ENCODE measurements at regions not wholly inside any gene's neighbourhood (a gene's known extent, or its start where the extent isn't known, plus 50 kb on each side); places are given as distances from the start of the nearest gene placed in this dataset.
"Not testable (repeated sequence)": the region's sequence is repeated elsewhere in the genome, so short reads cannot be mapped to it uniquely, and the experiment has no call there.

DNA sequence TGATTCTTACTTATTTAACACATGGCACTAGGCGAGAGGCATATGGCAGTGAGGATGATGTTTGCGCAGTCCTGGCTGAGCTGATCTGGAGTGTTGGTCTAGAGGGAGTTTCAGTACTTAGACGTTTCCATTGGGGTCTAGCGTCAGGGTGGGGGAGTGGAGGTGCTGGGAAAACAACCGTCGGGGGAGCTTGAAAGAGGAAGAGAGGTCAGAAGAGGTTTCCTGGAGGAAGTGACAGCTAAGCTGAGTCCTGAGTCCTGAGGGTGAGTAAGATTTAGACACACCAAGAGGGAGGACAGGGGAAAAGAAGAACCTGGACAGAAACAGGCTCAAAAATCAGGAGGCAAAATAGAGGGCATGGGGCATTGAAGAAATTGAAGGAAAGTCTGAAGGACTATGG, 81.4 kb downstream of the ALOX5AP start:
- no peak for FAIRE-seq
- no peak for DNase-seq (ENCODE audit: insufficient read length, low spot score)

DNA sequence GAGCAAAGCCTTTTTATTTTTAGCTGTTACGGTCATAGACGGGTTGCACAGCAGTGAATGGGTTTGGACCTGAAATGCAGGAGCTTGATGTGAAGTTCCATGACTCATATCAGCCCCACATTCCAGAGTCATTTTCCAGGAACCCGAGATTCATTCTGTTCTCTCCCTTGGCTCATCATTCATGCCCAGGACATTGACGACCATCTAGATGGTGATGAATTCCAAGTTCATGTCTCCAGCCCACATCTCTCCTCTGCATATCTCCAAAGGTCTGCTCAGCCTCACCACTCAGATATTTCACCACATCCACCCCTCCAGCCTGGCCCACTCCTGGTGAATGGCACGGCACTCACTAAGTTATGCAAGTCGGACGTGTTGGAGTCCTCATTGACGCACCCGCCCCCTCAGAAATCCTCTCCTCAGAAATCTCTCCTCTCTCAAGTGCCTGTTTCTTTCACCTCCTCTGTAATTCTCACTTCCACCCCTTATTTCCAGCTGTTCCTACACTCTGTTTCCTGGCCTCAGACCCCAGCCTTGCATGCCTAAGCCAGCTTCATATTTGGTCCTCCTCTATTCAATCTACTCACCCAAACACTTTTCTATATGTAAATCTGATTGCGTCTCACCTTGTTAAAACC, 83.1 kb downstream of the ALOX5AP start:
- FAIRE-seq = no peak
- no peak for DNase-seq (ENCODE audit: insufficient read length, low spot score)

DNA sequence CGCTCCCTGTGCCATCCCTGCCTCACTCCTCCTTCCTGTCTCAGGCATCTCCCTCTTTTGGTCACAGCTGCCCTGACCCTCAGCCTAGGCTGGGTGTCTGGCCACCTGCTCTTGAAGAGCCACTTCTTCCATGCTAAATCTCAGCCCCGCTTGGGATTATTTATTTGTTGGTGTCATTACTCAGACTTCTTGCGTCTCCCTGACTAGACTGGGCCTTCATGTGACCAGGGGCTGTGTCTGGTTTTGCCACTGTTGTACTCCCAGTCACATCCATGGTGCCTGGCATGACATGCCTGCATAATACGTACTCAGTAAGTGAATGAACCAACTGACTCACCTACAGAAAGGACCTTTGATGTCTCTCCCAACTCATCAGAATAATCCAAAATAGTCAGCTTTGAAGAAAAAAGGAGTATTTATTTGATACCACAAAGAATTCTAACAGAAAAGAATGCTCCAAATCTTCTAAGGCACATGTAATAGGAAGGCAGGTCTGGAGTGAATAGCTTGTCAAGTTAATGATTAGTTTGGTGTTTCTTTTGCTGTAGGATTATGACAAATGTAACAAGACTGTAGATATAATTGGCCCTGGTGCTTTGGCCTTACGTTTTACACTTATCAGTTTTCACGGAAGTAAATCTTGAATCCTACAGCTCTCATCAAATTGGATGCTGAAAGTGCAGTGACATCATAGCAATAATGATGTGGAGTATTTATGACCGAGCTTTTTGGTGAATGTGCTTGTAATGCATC, 84.0 kb downstream of the ALOX5AP start:
- FAIRE-seq (no peak), DNase-seq (ENCODE audit: insufficient read length, low spot score) (no peak)

DNA sequence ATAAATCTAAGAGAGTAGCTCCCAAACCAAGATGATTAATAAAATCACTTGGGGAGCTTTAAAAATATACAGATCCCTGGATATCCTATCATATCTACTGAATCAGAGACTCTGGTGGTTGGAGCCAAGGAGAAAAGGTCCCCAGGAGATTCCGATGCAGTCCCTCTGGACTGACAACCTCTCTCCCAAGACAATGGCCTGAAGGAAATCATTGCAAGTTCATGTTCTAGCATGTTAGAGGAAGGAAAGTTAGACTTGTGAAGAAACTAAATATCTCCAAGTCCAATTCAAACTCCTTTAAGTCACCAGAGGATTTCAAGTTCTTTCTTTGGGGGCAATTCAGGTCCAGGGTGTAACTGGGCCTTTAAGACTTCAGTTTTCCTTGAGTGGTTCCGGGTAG, 84.7 kb upstream of the MEDAG start:
- DNase-seq (ENCODE audit: insufficient read length, low spot score) (no peak), FAIRE-seq (no peak)

DNA sequence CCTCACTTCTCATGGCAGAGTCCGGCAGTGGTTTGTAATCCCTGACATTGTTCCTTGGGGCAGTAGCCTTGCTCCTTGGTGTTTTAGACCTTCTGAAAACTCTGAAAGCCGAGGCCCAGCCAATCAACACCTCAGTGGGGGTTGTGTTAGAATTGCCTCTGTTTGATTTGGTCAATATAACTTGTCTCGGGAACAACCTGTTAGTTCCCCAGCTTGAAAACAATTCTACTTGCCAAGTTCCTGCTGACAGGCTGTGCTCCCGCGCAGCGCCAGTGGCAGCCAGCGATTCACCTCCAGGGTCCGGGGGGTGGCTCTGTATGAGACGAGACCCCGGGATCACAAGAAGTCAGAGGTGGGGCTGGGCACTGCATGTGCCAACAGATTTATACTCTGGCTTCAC, 81.4 kb upstream of the MEDAG start:
- DNase-seq (ENCODE audit: insufficient read length, low spot score) (no peak), FAIRE-seq (no peak)

DNA sequence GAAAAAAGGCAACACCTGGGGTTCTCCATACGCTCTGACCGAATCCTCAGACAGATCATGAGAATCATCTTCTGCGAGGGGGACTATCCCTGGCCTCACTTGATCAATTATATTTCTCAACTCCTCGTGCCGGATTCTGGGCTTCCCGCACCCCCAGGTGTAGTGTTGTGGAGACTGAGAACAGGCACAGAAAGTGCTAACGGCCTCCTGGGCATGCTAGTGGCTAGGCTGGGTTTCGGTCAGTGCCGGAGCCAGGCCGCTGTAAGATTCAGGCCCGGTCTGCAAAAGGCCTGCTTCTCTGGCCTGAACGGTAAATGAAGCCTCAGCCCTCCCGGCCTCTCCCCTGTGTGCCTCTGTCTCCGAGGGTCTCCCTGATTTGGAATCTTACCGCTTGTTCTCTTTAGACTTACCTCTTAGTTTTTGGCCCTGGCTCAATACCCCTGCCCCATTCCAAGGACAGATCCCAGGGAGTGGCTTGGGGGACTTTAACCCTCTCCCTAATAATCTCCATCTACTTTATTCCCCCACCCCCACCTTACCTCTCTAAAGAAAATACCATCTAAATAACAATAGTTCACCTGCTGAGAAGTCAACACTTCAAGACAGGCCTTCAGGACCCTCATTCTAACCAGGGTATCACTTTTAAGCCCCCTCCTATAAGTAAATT, 79.0 kb upstream of the MEDAG start:
- FAIRE-seq (no peak), DNase-seq (ENCODE audit: insufficient read length, low spot score) (no peak)

DNA sequence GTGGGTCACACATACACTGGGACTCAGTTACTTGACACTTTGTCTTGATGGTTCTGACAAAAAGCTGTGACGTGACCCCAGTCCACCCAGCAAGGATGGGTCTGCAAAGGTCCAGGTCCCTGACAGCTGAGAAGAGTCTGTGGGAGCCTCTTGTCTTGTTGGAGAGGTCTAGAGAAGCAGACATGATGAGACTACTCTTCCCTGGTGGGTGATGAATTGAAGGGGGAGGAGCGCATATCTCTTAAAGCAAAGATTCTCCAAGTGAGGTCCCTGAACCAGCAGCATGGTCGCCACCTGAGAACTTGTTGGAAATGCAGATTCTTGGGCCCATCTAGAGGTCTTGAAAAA, 78.5 kb upstream of the MEDAG start:
- no peak for DNase-seq (ENCODE audit: insufficient read length, low spot score)
- no peak for FAIRE-seq

DNA sequence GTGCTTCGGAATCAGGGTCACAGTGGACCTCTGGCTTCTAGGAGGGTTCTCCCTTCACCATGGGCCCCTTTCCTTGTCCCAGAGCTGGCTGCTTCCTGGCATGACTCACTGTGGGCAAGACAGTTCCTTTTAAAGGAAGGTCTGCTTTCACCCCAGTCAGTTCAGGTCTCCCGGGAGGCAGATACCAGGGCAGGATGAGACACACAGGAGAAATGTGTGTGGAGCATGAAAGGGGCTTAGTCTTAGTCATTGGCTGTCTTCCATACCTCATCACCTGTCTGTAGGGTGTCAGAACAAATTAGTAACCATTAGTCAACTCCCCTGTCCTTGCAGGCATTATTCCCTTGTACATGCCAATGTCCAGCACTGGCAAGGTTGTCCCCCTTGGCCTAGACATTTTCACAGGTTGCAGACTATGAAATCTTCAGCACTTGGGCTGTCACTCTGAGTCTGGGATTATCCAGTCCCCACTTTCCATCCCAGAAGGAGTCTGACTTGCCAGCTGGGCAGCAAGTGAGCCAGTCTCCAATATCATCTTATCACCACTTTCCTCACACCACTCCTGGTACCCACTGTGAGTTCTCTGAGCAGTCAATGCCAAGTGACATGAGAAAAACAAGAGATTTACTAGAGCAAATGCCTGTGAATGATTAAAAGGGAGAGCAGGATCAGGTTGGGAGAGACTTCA, 76.8 kb upstream of the MEDAG start:
- DNase-seq (ENCODE audit: insufficient read length, low spot score) (no peak), FAIRE-seq (no peak)

DNA sequence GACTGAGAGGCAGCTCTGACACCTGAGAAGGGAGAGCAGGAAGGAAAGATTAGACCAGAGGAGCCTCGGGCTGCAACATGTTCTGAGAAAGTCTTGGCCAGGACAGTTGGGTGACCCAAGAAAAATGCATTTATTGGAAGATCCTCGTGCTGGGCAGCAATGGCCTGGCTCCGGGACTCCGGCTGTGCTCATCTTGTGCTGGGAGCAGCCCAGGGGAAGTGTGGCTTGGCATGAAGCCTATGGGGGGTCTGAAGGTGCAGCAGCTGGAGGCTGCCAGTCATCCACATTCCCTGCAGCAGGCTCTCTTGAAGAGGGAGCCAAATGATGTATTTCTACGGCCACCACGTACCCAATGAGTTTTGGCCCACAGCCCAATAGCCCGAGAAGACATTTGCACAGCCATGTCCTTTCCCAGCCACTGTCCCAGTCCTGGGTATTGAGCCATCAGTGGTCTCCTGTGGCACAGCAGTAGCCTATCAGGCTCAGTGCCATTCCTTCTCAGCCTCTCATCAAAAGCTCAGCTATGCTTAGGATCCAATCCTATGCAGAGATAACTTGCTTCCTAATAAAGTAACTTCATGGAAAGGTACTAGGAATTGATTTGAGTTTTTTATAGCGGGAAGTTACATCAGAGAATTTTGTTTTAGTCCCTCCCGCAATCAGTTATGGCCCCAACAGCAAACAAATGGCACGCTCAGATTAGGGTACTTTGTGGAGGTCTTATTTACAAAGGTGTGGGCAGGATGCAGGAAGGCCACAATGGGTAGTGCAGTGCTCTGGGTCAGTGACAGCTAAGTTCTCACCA, 76.0 kb upstream of the MEDAG start:
- no peak for FAIRE-seq
- no peak for DNase-seq (ENCODE audit: insufficient read length, low spot score)

DNA sequence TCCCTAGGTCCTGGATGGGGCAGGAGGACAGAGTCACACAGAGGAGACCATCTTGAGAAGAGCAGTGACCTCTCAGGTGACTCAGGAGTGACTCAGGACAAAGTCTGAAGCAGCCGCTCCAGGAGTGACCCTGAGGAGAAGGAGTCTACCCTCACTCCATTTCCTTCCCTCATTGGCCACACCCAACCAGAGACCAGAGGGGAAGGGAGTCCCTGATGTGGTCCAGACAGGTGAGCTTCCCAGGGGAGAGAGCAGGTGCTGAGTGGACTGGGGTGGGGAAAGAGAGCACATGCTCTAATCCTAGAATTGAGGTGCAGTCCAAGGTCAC, 75.5 kb upstream of the MEDAG start:
- FAIRE-seq = no peak

DNA sequence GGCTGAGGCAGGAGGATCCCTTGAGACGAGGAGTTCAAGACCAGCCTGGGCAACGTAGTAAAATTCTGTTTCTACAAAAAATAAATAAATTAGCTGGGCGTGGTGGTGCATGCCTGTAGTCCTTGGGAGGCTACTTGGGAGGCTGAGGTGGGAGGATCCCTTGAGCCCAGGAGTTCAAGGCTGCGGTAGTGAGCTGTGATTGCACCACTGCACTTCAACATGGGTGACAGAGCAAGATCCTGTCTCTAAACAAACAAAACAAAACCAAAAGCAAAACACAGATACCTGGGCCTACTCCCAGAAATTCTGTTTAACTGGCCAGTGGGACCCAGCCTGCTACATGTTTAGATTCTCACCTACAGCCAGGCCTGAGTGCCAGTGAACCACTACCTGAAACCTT, 74.6 kb upstream of the MEDAG start:
- no peak for FAIRE-seq

More for the DNA sequence above, 75.5 kb upstream of the MEDAG start:
- no peak for DNase-seq (ENCODE audit: insufficient read length, low spot score)

DNA sequence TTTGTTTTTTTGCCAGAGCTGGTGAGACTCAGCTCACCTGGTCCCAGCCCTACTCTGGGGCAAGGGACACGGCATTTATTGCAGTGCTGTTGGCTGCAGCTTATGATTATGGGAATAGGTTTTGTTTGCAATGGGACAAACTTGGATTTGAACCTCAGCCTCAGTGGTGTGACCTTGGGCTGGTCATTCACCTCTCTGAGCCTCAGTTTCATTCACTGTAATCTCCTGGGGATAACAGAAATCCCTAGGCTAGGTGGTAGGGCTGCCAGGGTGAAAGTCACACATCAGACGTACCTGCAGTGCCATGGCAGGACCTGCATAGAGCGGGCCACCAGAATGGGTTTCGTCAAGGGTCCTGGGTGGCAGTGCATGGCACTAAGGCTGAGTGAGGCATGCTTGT, 73.7 kb upstream of the MEDAG start:
- DNase-seq (ENCODE audit: insufficient read length, low spot score) (no peak), FAIRE-seq (no peak)

More for the DNA sequence above, 74.6 kb upstream of the MEDAG start:
- DNase-seq (ENCODE audit: insufficient read length, low spot score) = no peak

DNA sequence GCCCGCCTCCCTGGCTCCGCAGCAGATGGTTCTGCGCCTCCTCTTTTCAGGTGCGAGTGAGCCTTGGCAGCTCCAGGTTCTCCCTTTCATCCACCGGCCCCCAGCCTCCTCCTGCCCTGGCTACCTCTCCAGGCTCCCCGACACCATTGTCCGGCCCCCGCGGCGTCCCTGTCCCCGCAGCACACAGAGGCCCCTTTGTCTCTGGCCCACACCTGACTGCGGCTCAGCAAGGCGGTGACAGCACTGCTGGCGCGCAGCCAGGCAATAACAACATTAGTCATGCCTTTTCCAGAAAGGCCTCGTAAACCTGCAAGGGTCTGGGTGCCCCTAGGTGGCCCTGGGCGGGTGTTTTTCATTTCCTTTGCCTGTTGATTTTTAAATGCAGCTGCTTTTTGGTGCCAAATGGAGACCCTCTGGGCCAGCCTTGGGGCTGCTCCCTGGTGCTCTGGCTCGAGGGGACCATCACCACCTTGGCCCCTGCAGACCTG, 73.2 kb upstream of the MEDAG start:
- FAIRE-seq (no peak), DNase-seq (ENCODE audit: insufficient read length, low spot score) (no peak)

DNA sequence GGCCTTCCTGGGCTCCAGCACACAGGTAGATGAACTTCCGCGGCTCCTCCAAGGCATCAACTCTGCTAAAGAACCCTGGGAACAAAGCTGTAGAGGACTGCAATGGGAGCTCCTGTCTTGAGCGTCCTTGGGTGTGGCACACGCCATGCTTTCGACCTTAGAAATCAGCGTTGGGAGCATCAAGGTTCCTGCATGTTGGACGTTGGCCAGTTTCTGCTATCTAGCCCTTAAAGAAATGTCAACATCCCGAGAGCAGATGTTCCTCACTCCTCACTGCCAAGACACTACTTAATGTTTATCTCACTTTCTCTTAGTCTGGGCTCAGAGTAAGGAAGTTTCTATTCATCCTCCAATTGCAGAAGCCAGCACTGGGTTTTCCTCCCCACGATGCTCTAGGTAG, 70.6 kb upstream of the MEDAG start:
- FAIRE-seq (no peak), DNase-seq (ENCODE audit: insufficient read length, low spot score) (no peak)

DNA sequence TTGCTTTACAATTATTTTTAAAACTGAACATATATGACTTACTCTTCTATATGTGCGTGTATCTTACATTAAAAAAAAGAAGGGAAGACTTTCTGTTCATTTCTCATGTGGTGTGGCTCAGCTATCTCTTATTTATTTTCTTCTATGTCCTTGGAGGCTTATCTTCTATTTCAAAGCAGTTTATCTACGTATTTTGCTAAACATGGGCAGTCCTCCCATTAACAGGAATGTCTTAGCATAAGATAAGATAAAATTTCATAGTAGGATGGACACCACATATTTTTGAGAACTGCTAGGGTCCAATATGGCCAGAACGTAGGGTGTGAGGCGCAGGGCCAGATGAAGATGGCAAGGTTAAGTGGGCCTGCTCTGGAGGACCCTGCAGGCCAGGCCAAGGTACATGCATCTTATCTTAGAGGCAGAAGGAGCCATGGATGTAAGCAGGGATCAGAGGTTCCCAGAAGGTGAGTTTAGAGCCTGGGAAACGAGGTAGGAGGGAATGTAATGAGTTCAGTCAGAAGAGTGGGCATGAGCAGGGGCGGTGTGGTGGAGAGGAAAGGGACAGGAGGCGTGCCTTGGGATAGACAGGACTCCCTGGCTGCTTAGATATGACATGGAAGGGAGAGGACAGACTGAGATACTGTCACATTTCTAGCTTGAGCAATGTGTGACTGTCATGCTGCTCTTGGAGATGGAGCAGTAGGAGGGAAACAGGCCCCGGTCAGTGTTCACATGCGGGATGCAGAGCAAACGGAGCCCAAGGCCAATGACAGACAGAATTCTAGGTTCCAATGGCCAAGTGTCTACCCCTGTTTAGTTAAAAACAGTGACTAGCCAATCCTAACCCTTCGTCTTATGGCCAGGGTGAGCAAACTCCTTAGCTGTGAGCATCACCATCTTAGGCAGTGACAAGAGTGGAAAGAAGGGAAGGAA, 68.6 kb upstream of the MEDAG start:
- no peak for DNase-seq (ENCODE audit: insufficient read length, low spot score)
- FAIRE-seq = no peak

DNA sequence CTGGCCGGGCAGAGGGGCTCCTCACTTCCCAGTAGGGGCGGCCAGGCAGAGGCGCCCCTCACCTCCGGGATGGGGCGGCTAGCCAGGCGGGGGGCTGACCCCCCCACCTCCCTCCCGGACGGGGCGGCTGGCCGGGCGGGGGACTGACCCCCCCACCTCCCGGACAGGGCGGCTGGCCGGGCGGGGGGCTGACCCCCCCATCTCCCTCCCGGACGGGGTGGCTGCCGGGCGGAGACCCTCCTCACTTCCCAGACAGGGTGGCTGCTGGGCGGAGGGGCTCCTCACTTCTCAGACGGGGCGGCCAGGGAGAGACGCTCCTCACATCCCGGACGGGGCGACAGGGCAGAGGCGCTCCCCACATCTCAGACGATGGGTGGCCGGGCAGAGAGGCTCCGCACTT, 66.4 kb upstream of the MEDAG start:
- FAIRE-seq; DNase-seq (ENCODE audit: insufficient read length, low spot score): not testable (repeated sequence)

DNA sequence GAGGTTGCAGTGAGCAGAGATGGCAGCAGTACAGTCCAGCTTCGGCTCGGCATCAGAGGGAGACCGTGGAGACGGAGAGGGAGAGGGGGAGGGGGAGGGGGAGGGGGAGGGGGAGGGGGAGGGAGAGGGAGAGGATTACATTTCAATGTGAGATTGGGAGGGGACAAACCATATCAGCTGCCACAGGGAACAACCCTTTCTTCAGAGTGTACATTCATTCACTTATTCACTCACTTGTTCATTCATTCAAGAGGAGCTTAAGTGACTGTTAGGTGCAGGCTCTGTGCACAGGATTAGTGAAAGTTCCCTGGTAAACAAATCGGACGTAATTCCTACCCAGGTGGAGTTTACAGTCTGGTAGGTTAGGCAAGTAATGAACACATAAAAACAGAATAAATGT, 65.6 kb upstream of the MEDAG start:
- DNase-seq (ENCODE audit: insufficient read length, low spot score) (no peak), FAIRE-seq (no peak)

DNA sequence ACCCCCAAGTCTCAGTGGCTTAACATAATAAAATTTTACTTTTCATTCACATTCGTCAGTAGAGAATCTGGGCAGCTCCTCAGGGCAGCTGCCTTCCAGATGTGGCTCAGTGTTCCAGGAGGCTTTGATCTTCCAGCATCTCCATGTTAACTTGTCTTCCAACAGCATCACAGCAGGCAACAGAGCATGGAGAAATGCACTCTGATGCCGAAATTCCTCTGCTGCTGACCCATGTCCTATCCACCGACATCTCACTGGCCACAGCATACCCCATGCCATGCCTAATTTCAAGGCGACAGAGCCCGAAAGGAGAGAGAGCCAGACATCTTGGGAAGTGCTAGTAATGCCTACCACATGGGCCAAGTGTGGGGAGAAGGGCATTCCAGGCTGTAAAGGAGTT, 64.9 kb upstream of the MEDAG start:
- FAIRE-seq (no peak), DNase-seq (ENCODE audit: insufficient read length, low spot score) (no peak)

DNA sequence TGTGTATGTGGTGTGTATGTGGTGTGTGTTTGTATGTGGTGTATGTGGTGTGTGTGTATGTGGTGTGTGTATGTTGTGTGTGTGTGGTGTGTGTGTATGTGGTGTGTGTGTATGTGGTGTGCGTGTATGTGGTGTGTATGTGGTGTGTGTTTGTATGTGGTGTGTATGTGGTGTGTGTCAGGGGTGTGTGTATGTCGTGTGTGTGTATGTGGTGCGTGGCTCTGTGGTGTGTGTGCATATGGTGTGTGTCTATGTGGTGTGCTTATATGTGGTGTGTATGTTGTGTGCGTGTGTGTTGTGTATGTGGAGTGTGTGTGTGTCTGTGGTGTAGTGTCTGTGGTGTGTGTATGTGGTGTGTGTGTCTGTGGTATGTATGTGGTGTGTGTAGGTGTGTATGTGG, 62.5 kb upstream of the MEDAG start:
- no peak for FAIRE-seq
- no peak for DNase-seq (ENCODE audit: insufficient read length, low spot score)

Measured in GM19239 (cell line).